CD14-positive monocyte (primary cell): ENCODE measurements at regions not wholly inside any gene's neighbourhood (a gene's known extent, or its start where the extent isn't known, plus 50 kb on each side); places are given as distances from the start of the nearest gene placed in this dataset.

Experiments used
- DNase-seq, 3 donors: peaks; one replicate each; pipeline ENCODE4 v3.0.0-alpha.2; 2011 to 2022
- H2AFZ ChIP-seq: 2 replicates; pipeline ENCODE4 v1.6.0; 2012; ENCODE audit warnings: mild to moderate bottlenecking, low read depth, low read length, inconsistent platforms; ENCODE audit not compliant: insufficient read depth, poor library complexity, severe bottlenecking
- H3K27ac ChIP-seq, 2 donors: 1 replicate in 1 of 2; 2 replicates in 1 of 2; pipeline ENCODE4 v1.5.1; 2012 to 2013; ENCODE audit warnings: low read length in 2 of 2, control low read depth in 1 of 2, inconsistent platforms in 1 of 2, low read depth in 1 of 2, mild to moderate bottlenecking in 1 of 2
- H3K27me3 ChIP-seq, 2 donors: one replicate each; pipeline versions ENCODE4 v1.6.0 to v1.6.1; 2011 to 2013; ENCODE audit warnings: low read length in 2 of 2; ENCODE audit not compliant: control insufficient read depth in 2 of 2, insufficient read depth in 2 of 2
- H3K36me3 ChIP-seq, 2 donors: replicated peaks in 1 of 2; 1 replicate in 1 of 2; 2 replicates in 1 of 2; pipeline versions ENCODE4 v1.5.1 to v1.6.1; 2012 to 2013; ENCODE audit warnings: low read length in 2 of 2, control low read depth in 1 of 2, inconsistent platforms in 1 of 2, mild to moderate bottlenecking in 1 of 2; ENCODE audit not compliant: insufficient read depth in 2 of 2, control insufficient read depth in 1 of 2
- H3K4me1 ChIP-seq, 2 donors: 1 replicate in 1 of 2; 2 replicates in 1 of 2; pipeline versions ENCODE4 v1.5.1 to v1.6.1; 2012 to 2013; ENCODE audit warnings: low read length in 2 of 2, control low read depth in 1 of 2, inconsistent platforms in 1 of 2, mild to moderate bottlenecking in 1 of 2, moderate library complexity in 1 of 2; ENCODE audit not compliant: insufficient read depth in 2 of 2, control insufficient read depth in 1 of 2
- H3K4me2 ChIP-seq: replicated peaks from 2 replicates; pipeline ENCODE3; 2012; ENCODE audit warnings: low read length, moderate library complexity, mild to moderate bottlenecking; ENCODE audit not compliant: poor library complexity, severe bottlenecking; ENCODE audit errors: extremely low read depth
- H3K4me3 ChIP-seq, 3 experiments: fragments of 200-600 bp in 1 of 3; sonication (generic) in 1 of 3; replicated peaks in 1 of 3; 1 replicate in 2 of 3; 2 replicates in 1 of 3; pipeline ENCODE4 v1.5.1; 2011 to 2013; ENCODE audit warnings: low read length in 3 of 3, mild to moderate bottlenecking in 3 of 3, control low read depth in 2 of 3, low read depth in 2 of 3, inconsistent platforms in 1 of 3, moderate library complexity in 1 of 3
- H3K79me2 ChIP-seq: 2 replicates; pipeline ENCODE4 v1.6.0; 2012; ENCODE audit warnings: mild to moderate bottlenecking, control low read depth, inconsistent platforms, low read length, moderate library complexity; ENCODE audit not compliant: insufficient read depth
- H3K9ac ChIP-seq: 2 replicates; pipeline ENCODE4 v1.6.0; 2017; ENCODE audit warnings: low read length, mild to moderate bottlenecking; ENCODE audit not compliant: insufficient read depth, poor library complexity, severe bottlenecking
- H3K9me3 ChIP-seq, 2 donors: replicated peaks in 1 of 2; 1 replicate in 1 of 2; 2 replicates in 1 of 2; pipeline versions ENCODE4 v1.5.1 to v1.6.1; 2012 to 2013; ENCODE audit warnings: low read length in 2 of 2, control low read depth in 1 of 2; ENCODE audit not compliant: control insufficient read depth in 1 of 2, insufficient read depth in 1 of 2
- H4K20me1 ChIP-seq: 2 replicates; pipeline ENCODE4 v1.6.0; 2012; ENCODE audit warnings: mild to moderate bottlenecking, low read length, control low read depth, moderate library complexity; ENCODE audit not compliant: insufficient read depth
- H3K27ac Mint-ChIP-seq, 7 donors: one replicate each; pipeline ENCODE4 v1.8.0; 2020; ENCODE audit warnings: mild to moderate bottlenecking in 7 of 7, mixed read lengths in 7 of 7, moderate library complexity in 6 of 7, inconsistent platforms in 2 of 7
- H3K27me3 Mint-ChIP-seq, 3 donors: one replicate each; pipeline ENCODE4 v1.8.0; 2021 to 2022; ENCODE audit warnings: low read depth in 3 of 3, mild to moderate bottlenecking in 3 of 3, mixed read lengths in 3 of 3, moderate library complexity in 3 of 3, inconsistent platforms in 1 of 3
- H3K36me3 Mint-ChIP-seq, 2 donors: one replicate each; pipeline ENCODE4 v1.8.0; 2020; ENCODE audit warnings: mixed read lengths in 2 of 2, inconsistent platforms in 1 of 2, mild to moderate bottlenecking in 1 of 2
- H3K4me1 Mint-ChIP-seq: one replicate; pipeline ENCODE4 v1.8.0; 2020; ENCODE audit warnings: mild to moderate bottlenecking, mixed read lengths
- H3K4me3 Mint-ChIP-seq, 2 donors: one replicate each; pipeline ENCODE4 v1.8.0; 2020; ENCODE audit warnings: mild to moderate bottlenecking in 2 of 2, mixed read lengths in 2 of 2, moderate library complexity in 1 of 2
- H3K9me3 Mint-ChIP-seq, 7 donors: one replicate each; pipeline ENCODE4 v1.8.0; 2020 to 2022; ENCODE audit warnings: mixed read lengths in 7 of 7, mild to moderate bottlenecking in 6 of 7, moderate library complexity in 6 of 7, inconsistent platforms in 2 of 7
- WGBS: methylation state at CpG from one replicate; pipeline ENCODE4 v1.1.5; 2013; ENCODE audit warnings: missing lambda C conversion rate; ENCODE audit not compliant: insufficient coverage; 5-methylcytosine and 5-hydroxymethylcytosine counted together
- intact Hi-C, 2 donors: fragments of 100-400 bp; cut with micrococcal nuclease; formaldehyde crosslinking; loops; one replicate each; pipeline versions ENCODE4 v1.15.0 to v1.15.1; 2023
- TF ChIP-seq, protein P1 (sequence below): fragments of 200-600 bp; IDR thresholded peaks from one replicate; pipeline ENCODE4 v1.8.0; 2022; ENCODE audit warnings: antibody characterized with exemption, mild to moderate bottlenecking

DNA sequence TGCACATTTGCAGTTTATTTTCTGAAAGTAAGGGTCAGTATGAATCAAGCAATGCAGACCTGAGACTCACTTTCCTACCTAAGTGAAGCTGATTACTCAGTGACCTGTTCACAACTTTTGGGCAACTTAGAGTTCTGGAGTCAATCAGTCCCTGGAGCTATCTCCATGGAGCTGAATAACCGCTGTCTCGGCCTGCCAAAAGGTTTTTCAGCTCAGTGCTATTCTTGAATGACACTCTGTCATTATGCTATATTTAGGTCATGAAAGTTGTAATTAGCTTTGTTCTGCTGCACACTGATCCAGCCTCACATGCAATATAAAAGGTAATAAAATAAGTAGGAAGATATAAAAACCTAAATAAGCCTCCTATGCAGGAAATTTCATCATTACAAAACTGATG lies 356.0 kb downstream of the BMP2 start:
- no peak overlapping the region for H3K4me3 ChIP-seq
- H3K4me1 ChIP-seq: no peaks in the 10 kb centered on the region
- WGBS: no CpG with 5 or more reads among the region's 2 CpGs
- H3K4me3 Mint-ChIP-seq: no peak overlapping the region
- no peaks in the 10 kb centered on the region for H3K27me3 ChIP-seq
- H3K27ac ChIP-seq: no peak overlapping the region
- no peaks in the 10 kb centered on the region for H3K4me1 Mint-ChIP-seq
- H3K27ac Mint-ChIP-seq: no peak overlapping the region
- H2AFZ ChIP-seq: no peak overlapping the region
- H3K27me3 Mint-ChIP-seq: peaks cover 0 to 3% (median 2%) of the 10 kb centered on the region in 3 donors
- no peaks in the 10 kb centered on the region for H3K36me3 Mint-ChIP-seq
- intact Hi-C loops: no loop called here
- no peaks in the 10 kb centered on the region for H3K79me2 ChIP-seq
- H3K9me3 ChIP-seq: no peaks in the 10 kb centered on the region
- no peaks in the 10 kb centered on the region for H4K20me1 ChIP-seq
- peaks cover 0 to 2% (median 0%) of the 10 kb centered on the region in 7 donors for H3K9me3 Mint-ChIP-seq
- TF ChIP-seq, protein P1, sequence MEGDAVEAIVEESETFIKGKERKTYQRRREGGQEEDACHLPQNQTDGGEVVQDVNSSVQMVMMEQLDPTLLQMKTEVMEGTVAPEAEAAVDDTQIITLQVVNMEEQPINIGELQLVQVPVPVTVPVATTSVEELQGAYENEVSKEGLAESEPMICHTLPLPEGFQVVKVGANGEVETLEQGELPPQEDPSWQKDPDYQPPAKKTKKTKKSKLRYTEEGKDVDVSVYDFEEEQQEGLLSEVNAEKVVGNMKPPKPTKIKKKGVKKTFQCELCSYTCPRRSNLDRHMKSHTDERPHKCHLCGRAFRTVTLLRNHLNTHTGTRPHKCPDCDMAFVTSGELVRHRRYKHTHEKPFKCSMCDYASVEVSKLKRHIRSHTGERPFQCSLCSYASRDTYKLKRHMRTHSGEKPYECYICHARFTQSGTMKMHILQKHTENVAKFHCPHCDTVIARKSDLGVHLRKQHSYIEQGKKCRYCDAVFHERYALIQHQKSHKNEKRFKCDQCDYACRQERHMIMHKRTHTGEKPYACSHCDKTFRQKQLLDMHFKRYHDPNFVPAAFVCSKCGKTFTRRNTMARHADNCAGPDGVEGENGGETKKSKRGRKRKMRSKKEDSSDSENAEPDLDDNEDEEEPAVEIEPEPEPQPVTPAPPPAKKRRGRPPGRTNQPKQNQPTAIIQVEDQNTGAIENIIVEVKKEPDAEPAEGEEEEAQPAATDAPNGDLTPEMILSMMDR: no peak
- H3K4me2 ChIP-seq: no peak overlapping the region
- no peak for DNase-seq
- no peak overlapping the region for H3K9ac ChIP-seq
- H3K36me3 ChIP-seq: no peaks in the 10 kb centered on the region

DNA sequence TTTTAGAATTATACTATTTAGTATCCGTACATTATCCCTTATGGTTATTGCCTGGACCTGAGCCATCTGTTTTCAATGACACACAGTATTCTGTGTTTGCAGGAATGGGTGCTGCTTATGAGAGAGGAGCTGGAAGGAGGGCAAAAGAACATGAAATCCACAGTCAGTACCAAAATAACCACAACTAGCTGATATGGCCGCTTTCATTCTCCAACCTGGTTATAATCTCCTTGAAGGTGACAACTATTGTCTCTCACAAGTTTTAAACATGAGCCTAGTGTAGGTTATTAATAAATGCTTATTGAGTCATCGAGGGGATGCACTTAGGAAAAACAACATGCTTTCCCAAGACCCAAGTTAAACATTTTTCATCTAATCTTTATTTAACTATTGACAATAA lies 356.6 kb downstream of the BMP2 start:
- Mint-ChIP-seq H3K27ac (no peak overlapping the region), H3K4me1 (no peaks in the 10 kb centered on the region), H3K4me3 (no peak overlapping the region), H3K36me3 (no peaks in the 10 kb centered on the region), H3K9me3 (peaks cover 0 to 2% (median 0%) of the 10 kb centered on the region in 7 donors), H3K27me3 (peaks cover 0 to 3% (median 2%) of the 10 kb centered on the region in 3 donors)
- Histone ChIP-seq H3K4me3 (no peak overlapping the region), H2AFZ (no peak overlapping the region), H3K4me2 (no peak overlapping the region), H4K20me1 (no peaks in the 10 kb centered on the region), H3K9ac (no peak overlapping the region), H3K79me2 (no peaks in the 10 kb centered on the region), H3K36me3 (no peaks in the 10 kb centered on the region), H3K27me3 (no peaks in the 10 kb centered on the region), H3K9me3 (no peaks in the 10 kb centered on the region), H3K4me1 (no peaks in the 10 kb centered on the region), H3K27ac (no peak overlapping the region)
- DNase-seq: no peak
- no CpG with 5 or more reads among the region's 3 CpGs for WGBS
- TF ChIP-seq, protein P1: no peak
- intact Hi-C loops: no loop called here
